HG03442 (cell line): ENCODE measurements at regions not wholly inside any gene's neighbourhood (a gene's known extent, or its start where the extent isn't known, plus 50 kb on each side); places are given as distances from the start of the nearest gene placed in this dataset.
"Not testable (repeated sequence)": the region's sequence is repeated elsewhere in the genome, so short reads cannot be mapped to it uniquely, and the experiment has no call there.

Experiments used
- ATAC-seq: cut with Tn5 transposase; IDR thresholded peaks from one replicate; pipeline ENCODE4 v1.9.1; 2021; ENCODE audit warnings: mild to moderate bottlenecking, moderate library complexity; ENCODE audit not compliant: unreplicated experiment

GRCh38 chr5:37971483-37972024 lies 131.7 kb upstream of the GDNF start:
- ATAC-seq = no peak

GRCh38 chr5:37966871-37967270 lies 127.0 kb upstream of the GDNF start:
- no peak for ATAC-seq

GRCh38 chr5:37966291-37966690 lies 126.5 kb upstream of the GDNF start:
- ATAC-seq = no peak

DNA sequence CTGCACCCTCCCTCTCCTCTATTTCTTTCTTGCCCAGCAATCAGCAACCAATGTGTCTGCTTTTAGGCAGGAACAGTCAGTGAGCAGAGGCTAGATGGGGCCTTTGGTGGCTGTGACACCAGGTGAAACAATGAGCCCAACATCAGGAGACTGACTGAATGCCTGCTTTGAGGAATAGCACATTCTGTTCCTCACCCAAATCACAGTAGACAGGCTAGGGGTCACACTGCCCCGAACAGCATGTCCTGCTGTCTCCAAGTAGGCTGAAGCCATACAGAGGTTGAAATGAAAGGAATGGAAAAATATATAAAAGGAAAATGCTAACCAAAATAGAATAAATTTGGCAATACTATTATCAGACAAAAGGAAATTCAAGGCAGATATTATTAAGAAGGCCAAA lies 122.5 kb upstream of the GDNF start:
- no peak for ATAC-seq

- no peak for ATAC-seq
Measured at GRCh38 chr5:37957218-37957617, 117.4 kb upstream of the GDNF start.

DNA sequence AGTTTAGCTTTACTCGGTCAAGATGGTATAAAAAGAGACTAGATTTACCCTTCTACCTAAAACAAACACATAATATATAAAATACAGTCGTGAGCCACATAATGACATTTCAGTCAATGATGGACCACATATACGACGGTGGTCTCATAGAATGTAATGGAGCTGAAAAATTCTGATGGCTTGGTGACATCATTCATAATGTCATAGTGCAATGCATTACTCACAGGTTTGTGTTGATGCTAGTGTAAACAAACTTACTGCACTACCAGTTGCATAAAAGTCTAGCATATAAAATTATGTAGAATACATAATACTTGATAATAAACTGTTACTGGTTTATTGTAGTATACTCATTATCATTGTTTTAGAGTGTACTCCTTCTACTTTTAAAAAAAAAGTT lies 115.9 kb upstream of the GDNF start:
- no peak for ATAC-seq

GRCh38 chr5:37954561-37954960 lies 114.7 kb upstream of the GDNF start:
- ATAC-seq = no peak

GRCh38 chr5:37951946-37952721 lies 112.3 kb upstream of the GDNF start:
- ATAC-seq = no peak

GRCh38 chr5:37950436-37950835 lies 110.6 kb upstream of the GDNF start:
- no peak for ATAC-seq

GRCh38 chr5:37945446-37945845 lies 105.6 kb upstream of the GDNF start:
- no peak for ATAC-seq

DNA sequence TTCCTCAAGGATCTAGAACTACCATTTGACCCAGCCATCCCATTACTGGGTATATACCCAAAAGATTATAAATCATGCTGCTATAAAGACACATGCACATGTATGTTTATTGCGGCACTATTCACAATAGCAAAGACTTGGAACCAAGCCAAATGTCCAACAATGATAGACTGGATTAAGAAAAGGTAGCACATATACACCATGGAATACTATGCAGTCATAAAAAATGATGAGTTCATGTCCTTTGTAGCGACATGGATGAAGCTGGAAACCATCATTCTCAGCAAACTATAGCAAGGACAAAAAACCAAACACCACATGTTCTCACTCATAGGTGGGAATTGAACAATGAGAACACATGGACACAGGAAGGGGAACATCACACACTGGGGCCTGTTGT lies 103.3 kb upstream of the GDNF start:
- not testable (repeated sequence) for ATAC-seq

DNA sequence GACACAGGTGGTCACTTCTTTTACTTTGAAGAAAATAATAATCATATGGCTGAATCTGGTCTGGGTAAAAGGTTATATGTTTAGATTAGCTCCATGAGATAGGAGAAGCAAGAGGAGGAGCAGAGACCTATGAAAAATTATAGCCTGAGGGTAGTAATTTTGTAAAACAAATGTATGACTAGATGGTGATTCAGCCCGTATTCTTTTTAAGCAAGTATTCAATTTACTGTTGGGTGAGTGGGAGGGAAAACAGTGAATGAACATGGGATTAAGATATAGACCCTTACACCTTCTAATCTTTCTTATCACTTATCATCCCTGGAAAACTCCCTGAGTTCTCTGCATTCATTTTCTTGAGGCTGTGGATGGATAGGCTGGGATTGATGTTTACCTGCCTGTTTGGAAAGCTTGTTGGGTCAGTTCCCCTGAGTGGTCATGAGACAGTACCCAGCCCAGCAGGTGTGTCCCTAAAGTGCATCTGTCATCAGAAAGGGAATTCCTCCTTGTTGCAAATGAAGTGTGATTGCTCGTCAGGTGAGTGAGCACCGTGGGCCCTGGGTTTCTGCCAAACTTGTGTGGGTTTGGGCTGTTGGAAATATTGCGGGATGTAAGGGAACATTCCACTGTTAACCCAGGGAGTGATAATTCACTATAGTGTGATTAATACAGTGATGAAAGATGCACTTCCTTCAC lies 101.2 kb upstream of the GDNF start:
- no peak for ATAC-seq

DNA sequence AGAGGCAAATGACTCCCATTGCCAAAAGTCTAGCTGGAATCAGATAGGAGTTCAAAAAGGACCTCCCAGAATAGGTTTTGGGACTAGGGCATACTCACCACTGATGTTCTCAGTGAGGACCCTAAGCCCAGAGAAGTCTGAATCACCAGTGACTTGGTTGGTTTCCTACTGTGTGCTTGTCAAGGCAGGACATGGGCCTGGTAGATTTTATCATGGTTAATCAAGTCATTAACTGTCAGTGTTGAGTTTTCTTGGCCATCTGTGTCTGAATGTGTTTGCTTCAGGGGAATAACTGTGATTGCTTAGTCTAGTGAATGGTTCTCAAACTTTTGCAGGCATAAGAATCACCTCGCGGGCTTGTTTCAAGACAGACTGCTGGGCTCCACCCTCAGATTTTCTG lies 99.0 kb upstream of the GDNF start:
- no peak for ATAC-seq

GRCh38 chr5:37938076-37938852 lies 98.4 kb upstream of the GDNF start:
- no peak for ATAC-seq

- ATAC-seq = no peak
Measured at GRCh38 chr5:37936091-37936490, 96.2 kb upstream of the GDNF start.

DNA sequence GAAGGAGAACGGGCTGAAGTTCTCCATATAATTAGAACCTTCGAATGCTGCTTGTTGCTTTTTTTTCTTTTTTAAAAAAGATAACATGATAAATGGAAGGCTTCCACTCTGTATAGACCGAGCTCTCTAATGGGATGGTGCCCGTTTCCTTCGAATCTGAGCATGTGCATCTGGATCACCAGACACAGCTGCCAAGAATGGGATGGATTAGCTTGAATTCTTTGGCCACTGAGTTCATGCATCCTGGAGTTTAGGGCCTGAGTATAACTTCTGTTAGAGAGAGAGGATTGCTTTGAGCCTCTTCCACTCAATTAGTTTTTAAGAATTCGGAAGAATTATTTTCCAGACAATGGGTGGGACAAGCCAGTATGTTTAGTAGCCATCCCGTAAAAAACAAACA lies 93.7 kb upstream of the GDNF start:
- no peak for ATAC-seq

GRCh38 chr5:37932450-37932849 lies 92.6 kb upstream of the GDNF start:
- ATAC-seq = no peak

GRCh38 chr5:37931541-37931940 lies 91.7 kb upstream of the GDNF start:
- no peak for ATAC-seq

DNA sequence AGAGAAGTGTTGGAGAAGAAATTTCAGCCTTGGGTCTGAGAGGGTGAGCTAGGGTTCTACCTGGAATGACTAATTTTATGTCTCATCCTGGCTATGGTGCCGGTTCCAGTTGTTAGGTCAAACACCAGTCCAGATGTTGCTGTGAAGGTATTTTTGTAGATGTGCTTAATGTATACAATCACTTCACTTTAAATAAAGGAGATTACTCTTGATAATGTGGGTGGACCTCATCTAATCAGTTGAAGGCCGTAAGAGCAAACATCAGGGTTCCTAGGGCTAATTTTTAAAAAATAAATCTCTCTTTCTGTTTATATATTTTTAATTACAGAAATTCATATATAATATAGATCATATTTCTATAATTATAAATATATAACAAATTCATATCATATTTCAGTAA lies 90.5 kb upstream of the GDNF start:
- no peak for ATAC-seq

GRCh38 chr5:37929791-37930190 lies 90.0 kb upstream of the GDNF start:
- ATAC-seq = no peak

DNA sequence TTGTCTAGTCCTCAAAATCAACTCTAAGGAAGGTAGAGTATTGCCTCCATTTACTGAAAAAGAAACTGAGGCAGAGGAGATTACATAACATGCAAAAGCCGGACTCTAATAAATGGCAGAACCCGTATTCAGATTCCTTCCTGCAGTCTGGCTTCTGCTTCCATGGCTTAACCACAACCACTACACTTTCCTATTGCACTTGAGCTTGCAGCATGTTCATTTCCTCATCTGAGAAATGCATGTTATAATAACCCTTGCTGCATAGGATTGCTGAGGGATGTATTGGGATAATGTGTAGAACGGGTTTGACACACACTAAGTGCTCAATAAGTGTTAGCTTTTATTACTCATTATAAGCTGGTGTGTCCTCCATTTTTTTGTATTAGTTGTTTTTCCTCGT lies 87.9 kb upstream of the GDNF start:
- ATAC-seq = not testable (repeated sequence)

DNA sequence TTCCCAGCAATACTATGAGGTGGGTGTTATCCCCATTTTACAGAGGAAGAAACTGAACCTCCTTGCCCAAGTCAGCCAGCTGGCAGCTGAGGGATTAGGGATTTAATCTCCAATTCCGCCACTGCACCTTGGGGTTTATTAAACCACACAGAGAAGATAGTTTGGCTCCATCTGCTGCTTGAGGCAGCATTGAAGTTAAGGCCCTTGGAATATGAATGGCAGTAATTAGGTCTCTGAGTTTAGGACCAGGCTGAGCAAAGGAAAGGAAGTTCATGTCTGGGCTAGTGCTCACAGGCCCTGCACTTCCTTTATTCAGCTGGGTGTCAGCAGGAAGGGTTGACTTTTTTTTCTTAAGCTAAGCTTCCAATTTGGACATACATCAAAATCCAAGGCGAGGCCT lies 86.9 kb upstream of the GDNF start:
- no peak for ATAC-seq
